Endothelial cell of umbilical vein (primary cell): ENCODE measurements at regions not wholly inside any gene's neighbourhood (a gene's known extent, or its start where the extent isn't known, plus 50 kb on each side); places are given as distances from the start of the nearest gene placed in this dataset.

Source experiments
- BruUV-seq: library from RNA; stranded (reverse); fragments of 400-500 nt; replicated peaks from 2 replicates; lab custom pipeline; 2021; lab: Mats Ljungman, UMichigan
- CTCF ChIA-PET: fragments of 300-600, 350-600 bp; sonication (Branson Sonifier 250); formaldehyde crosslinking; loops from one replicate; lab custom pipeline; 2021; ENCODE audit warnings: antibody characterized with exemption, inconsistent platforms; lab: Charles Lee
- POLR2A ChIA-PET: fragments of 300-600, 350-600 bp; sonication (Branson Sonifier 250); formaldehyde crosslinking; loops from one replicate; lab custom pipeline; 2021; ENCODE audit warnings: antibody characterized with exemption, inconsistent platforms; lab: Charles Lee
- DNase-seq: peaks from one replicate; pipeline ENCODE4 v3.0.0-alpha.2; 2011; ENCODE audit warnings: low read depth, low spot score
- FAIRE-seq: peaks from 2 replicates; lab custom pipeline; 2011; peaks lifted over from hg19 to GRCh38; lab: Jason Lieb, UNC
- H2AFZ ChIP-seq: 2 replicates; pipeline ENCODE4 v1.6.0; 2012; ENCODE audit warnings: low read depth, low read length, control low read depth, inconsistent platforms
- H3K27ac ChIP-seq: 2 replicates; pipeline ENCODE4 v1.5.1; 2011; ENCODE audit warnings: low read depth, mild to moderate bottlenecking, control low read depth, low read length, moderate library complexity; ENCODE audit not compliant: insufficient read depth
- H3K27me3 ChIP-seq, 2 experiments: 2 replicates each; pipeline versions ENCODE4 v1.6.0 to v1.6.1; 2011; ENCODE audit warnings: low read length in 2 of 2, mixed read lengths in 1 of 2; ENCODE audit not compliant: control insufficient read depth in 2 of 2, insufficient read depth in 2 of 2
- H3K36me3 ChIP-seq, 2 experiments: 2 replicates in 1 of 2; 3 replicates in 1 of 2; pipeline ENCODE4 v1.5.1; 2011; ENCODE audit warnings: low read length in 2 of 2, mild to moderate bottlenecking in 1 of 2, moderate library complexity in 1 of 2; ENCODE audit not compliant: control insufficient read depth in 2 of 2, insufficient read depth in 2 of 2; ENCODE audit errors: extremely low read depth in 1 of 2
- H3K4me1 ChIP-seq: 3 replicates; pipeline ENCODE4 v1.5.1; 2011; ENCODE audit warnings: mild to moderate bottlenecking, low read length; ENCODE audit not compliant: control insufficient read depth, insufficient read depth; ENCODE audit errors: extremely low read depth
- H3K4me2 ChIP-seq: 2 replicates; pipeline ENCODE4 v1.6.1; 2011; ENCODE audit warnings: low read length, control low read depth, mixed read lengths; ENCODE audit not compliant: insufficient read depth
- H3K4me3 ChIP-seq, 3 experiments: fragments of 200-600 bp in 1 of 3; sonication (generic), shearing (Covaris generic) in 1 of 3; replicated peaks in 1 of 3; 2 replicates each; pipeline ENCODE4 v1.5.1; 2011 to 2016; ENCODE audit warnings: control low read depth in 3 of 3, low read length in 3 of 3, mild to moderate bottlenecking in 2 of 3, inconsistent platforms in 1 of 3, low read depth in 1 of 3, moderate library complexity in 1 of 3; ENCODE audit not compliant: insufficient read depth in 1 of 3
- H3K79me2 ChIP-seq: 2 replicates; pipeline ENCODE4 v1.6.0; 2012; ENCODE audit warnings: low read length, inconsistent platforms; ENCODE audit not compliant: control insufficient read depth, insufficient read depth
- H3K9ac ChIP-seq: replicated peaks from 2 replicates; pipeline ENCODE3; 2011; ENCODE audit warnings: low read length, control low read depth; ENCODE audit not compliant: insufficient read depth; ENCODE audit errors: extremely low read depth
- H3K9me1 ChIP-seq: replicated peaks from 3 replicates; pipeline ENCODE4 v1.6.0; 2011; ENCODE audit warnings: mild to moderate bottlenecking, low read length; ENCODE audit not compliant: control insufficient read depth, insufficient read depth; ENCODE audit errors: extremely low read depth
- H3K9me3 ChIP-seq: replicated peaks from 2 replicates; pipeline ENCODE4 v1.5.1; 2012; ENCODE audit warnings: low read length, inconsistent platforms; ENCODE audit not compliant: control insufficient read depth, insufficient read depth
- H4K20me1 ChIP-seq: replicated peaks from 2 replicates; pipeline ENCODE3; 2011; ENCODE audit warnings: mild to moderate bottlenecking, low read length; ENCODE audit not compliant: control insufficient read depth, insufficient read depth; ENCODE audit errors: extremely low read depth
- EZH2 ChIP-seq: IDR thresholded peaks from 2 replicates; pipeline ENCODE4 v1.6.1; 2012; ENCODE audit warnings: borderline replicate concordance, low read depth, mild to moderate bottlenecking, moderate library complexity, low read length, inconsistent platforms; ENCODE audit not compliant: severe bottlenecking
- FOS ChIP-seq: IDR thresholded peaks from 2 replicates; pipeline ENCODE4 v1.6.1; 2011; ENCODE audit warnings: mild to moderate bottlenecking, low read length, moderate library complexity, borderline replicate concordance; ENCODE audit not compliant: insufficient read depth
- GATA2 ChIP-seq: IDR thresholded peaks from 2 replicates; pipeline ENCODE4 v1.7.0; 2011; ENCODE audit warnings: low read depth, mild to moderate bottlenecking, moderate library complexity, mixed read lengths, low read length; ENCODE audit not compliant: insufficient read length, insufficient read depth
- JUN ChIP-seq: IDR thresholded peaks from 2 replicates; pipeline ENCODE4 v1.6.1; 2011; ENCODE audit warnings: borderline replicate concordance, low read depth; ENCODE audit not compliant: insufficient read length, insufficient read depth
- MAX ChIP-seq: IDR thresholded peaks from 2 replicates; pipeline ENCODE4 v1.6.1; 2011; ENCODE audit not compliant: insufficient read depth, insufficient read length
- POLR2A ChIP-seq: IDR thresholded peaks from 2 replicates; pipeline ENCODE4 v1.6.1; 2012; ENCODE audit warnings: low read depth, mild to moderate bottlenecking, control low read depth, low read length
- POLR2AphosphoS5 ChIP-seq: IDR thresholded peaks from 2 replicates; pipeline ENCODE4 v1.6.1; 2012; ENCODE audit warnings: low read depth, mild to moderate bottlenecking, control low read depth, low read length, moderate library complexity; ENCODE audit not compliant: insufficient read depth
- dilution Hi-C: fragments of 300-500 bp; cut with MboI; formaldehyde crosslinking; loops from one replicate; pipeline ENCODE4 v1.15.0; 2019; ENCODE audit warnings: low sequenced_read_pairs; ENCODE audit not compliant: extremely low pct_ligation_motif_present
- intact Hi-C: fragments of 100-400 bp; cut with micrococcal nuclease; formaldehyde crosslinking; loops from one replicate; pipeline ENCODE4 v1.10.0; 2022
- TF ChIP-seq, protein P1 (sequence below), 2 donors: IDR thresholded peaks; 1 replicate in 1 of 2; 2 replicates in 1 of 2; pipeline ENCODE4 v1.5.1; 2011; ENCODE audit warnings: low read length in 2 of 2, mild to moderate bottlenecking in 2 of 2, moderate library complexity in 2 of 2, control low read depth in 1 of 2, inconsistent platforms in 1 of 2, low read depth in 1 of 2; ENCODE audit not compliant: insufficient read depth in 1 of 2; ENCODE audit errors: extremely low read depth in 1 of 2

- Histone ChIP-seq H3K4me3 (no peak overlapping the region), H3K9me3 (peaks cover 3% of the 10 kb centered on the region), H3K79me2 (no peaks in the 10 kb centered on the region), H3K27ac (no peak overlapping the region), H3K9me1 (no peaks in the 10 kb centered on the region), H3K27me3 (no peaks in the 10 kb centered on the region), H4K20me1 (no peaks in the 10 kb centered on the region), H3K9ac (no peak overlapping the region), H3K36me3 (no peaks in the 10 kb centered on the region), H3K4me1 (no peaks in the 10 kb centered on the region), H3K4me2 (no peak overlapping the region), H2AFZ (no peak overlapping the region)
- no TSS peak for BruUV-seq
- CTCF ChIA-PET = no interaction called here
- no peak for FAIRE-seq
- no peak for TF ChIP-seq MAX
- no peak for TF ChIP-seq POLR2AphosphoS5
- no peak for TF ChIP-seq FOS
- DNase-seq = no peak
- POLR2A ChIA-PET = no interaction called here
- dilution Hi-C loops (no loop called here), intact Hi-C loops (no loop called here)
Observed at GRCh38 chr14:41299924-41300323, 306.8 kb upstream of the LRFN5 start.

DNA sequence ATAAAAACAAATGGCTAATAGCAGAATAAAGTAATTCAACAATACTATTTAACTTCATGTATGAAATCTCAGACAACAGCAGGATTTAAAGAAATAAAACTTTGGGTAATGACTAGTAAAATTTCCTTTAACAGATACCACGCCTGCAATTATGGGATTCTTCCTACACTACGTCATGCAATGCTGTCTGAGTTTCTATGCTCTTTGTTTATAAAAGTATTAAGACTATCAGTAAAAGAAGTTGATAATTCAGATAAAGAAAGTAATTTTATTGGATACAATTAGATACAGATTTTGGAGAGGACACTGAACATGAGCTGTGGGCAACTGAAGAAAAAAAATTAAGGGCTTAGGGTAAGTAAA lies 308.4 kb upstream of the LRFN5 start:
- Histone ChIP-seq H3K9me3 (peaks cover 3% of the 10 kb centered on the region), H3K36me3 (no peaks in the 10 kb centered on the region), H2AFZ (no peak overlapping the region), H4K20me1 (no peaks in the 10 kb centered on the region), H3K27me3 (no peaks in the 10 kb centered on the region), H3K27ac (no peak overlapping the region), H3K9ac (no peak overlapping the region), H3K4me1 (no peaks in the 10 kb centered on the region), H3K4me2 (no peak overlapping the region), H3K79me2 (no peaks in the 10 kb centered on the region), H3K4me3 (no peak overlapping the region), H3K9me1 (no peaks in the 10 kb centered on the region)
- BruUV-seq = no TSS peak
- TF ChIP-seq JUN = no peak
- TF ChIP-seq, protein P1, sequence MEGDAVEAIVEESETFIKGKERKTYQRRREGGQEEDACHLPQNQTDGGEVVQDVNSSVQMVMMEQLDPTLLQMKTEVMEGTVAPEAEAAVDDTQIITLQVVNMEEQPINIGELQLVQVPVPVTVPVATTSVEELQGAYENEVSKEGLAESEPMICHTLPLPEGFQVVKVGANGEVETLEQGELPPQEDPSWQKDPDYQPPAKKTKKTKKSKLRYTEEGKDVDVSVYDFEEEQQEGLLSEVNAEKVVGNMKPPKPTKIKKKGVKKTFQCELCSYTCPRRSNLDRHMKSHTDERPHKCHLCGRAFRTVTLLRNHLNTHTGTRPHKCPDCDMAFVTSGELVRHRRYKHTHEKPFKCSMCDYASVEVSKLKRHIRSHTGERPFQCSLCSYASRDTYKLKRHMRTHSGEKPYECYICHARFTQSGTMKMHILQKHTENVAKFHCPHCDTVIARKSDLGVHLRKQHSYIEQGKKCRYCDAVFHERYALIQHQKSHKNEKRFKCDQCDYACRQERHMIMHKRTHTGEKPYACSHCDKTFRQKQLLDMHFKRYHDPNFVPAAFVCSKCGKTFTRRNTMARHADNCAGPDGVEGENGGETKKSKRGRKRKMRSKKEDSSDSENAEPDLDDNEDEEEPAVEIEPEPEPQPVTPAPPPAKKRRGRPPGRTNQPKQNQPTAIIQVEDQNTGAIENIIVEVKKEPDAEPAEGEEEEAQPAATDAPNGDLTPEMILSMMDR (IDR thresholded peaks at IDR 0.05; ENCODE audit: extremely low read depth in 1 of 2, insufficient read depth in 1 of 2, low read depth in 1 of 2, low read length in 2 of 2) = no peak
- TF ChIP-seq GATA2 = no peak
- no peak for TF ChIP-seq POLR2AphosphoS5
- TF ChIP-seq POLR2A = no peak
- TF ChIP-seq FOS = no peak
- no peak for TF ChIP-seq EZH2
- TF ChIP-seq MAX = no peak
- ChIA-PET POLR2A (no interaction called here), CTCF (no interaction called here)
- dilution Hi-C loops (no loop called here), intact Hi-C loops (no loop called here)
- no peak for DNase-seq
- no peak for FAIRE-seq
